NCI-H128 (cell line): ENCODE measurements at regions not wholly inside any gene's neighbourhood (a gene's known extent, or its start where the extent isn't known, plus 50 kb on each side); places are given as distances from the start of the nearest gene placed in this dataset.
"Not testable (repeated sequence)": the region's sequence is repeated elsewhere in the genome, so short reads cannot be mapped to it uniquely, and the experiment has no call there.

Source experiments
- DNase-seq: peaks from one replicate; lab custom pipeline; 2025; ENCODE audit not compliant: unreplicated experiment; lab: John Stamatoyannopoulos, UW

- not testable (repeated sequence) for DNase-seq
Observed at GRCh38 chr5:90073026-90073570, 336.5 kb downstream of the CETN3 start.

- DNase-seq, result no peak
Observed at GRCh38 chr5:90071656-90072055, 337.9 kb downstream of the CETN3 start.

GRCh38 chr5:90071066-90071465 is 338.5 kb downstream of the CETN3 start:
- no peak for DNase-seq

GRCh38 chr5:90066920-90067319 is 342.6 kb downstream of the CETN3 start:
- no peak for DNase-seq

GRCh38 chr5:90056911-90057705 is 352.4 kb downstream of the CETN3 start:
- no peak for DNase-seq

- no peak for DNase-seq
Observed at GRCh38 chr5:90055831-90056328, 353.7 kb downstream of the CETN3 start.

- no peak for DNase-seq
Observed at GRCh38 chr5:90054612-90055011, 354.9 kb downstream of the CETN3 start.

- no peak for DNase-seq
Observed at GRCh38 chr5:90051756-90052155, 357.8 kb downstream of the CETN3 start.

GRCh38 chr5:90050103-90050502 is 359.5 kb downstream of the CETN3 start:
- DNase-seq, result no peak

- DNase-seq, result no peak
Observed at GRCh38 chr5:90047113-90047512, 362.4 kb downstream of the CETN3 start.

- not testable (repeated sequence) for DNase-seq
Observed at GRCh38 chr5:90040082-90040481, 369.5 kb downstream of the CETN3 start.

- no peak for DNase-seq
Observed at GRCh38 chr5:90037646-90038045, 371.9 kb downstream of the CETN3 start.

- no peak for DNase-seq
Observed at GRCh38 chr5:90022711-90023053, 386.9 kb downstream of the CETN3 start.

GRCh38 chr5:90022002-90022710 is 387.4 kb downstream of the CETN3 start:
- no peak for DNase-seq

- DNase-seq, result no peak
Observed at GRCh38 chr5:90020575-90021538, 388.7 kb downstream of the CETN3 start.

GRCh38 chr5:90017239-90017638 is 392.3 kb downstream of the CETN3 start:
- DNase-seq, result no peak

GRCh38 chr5:90015584-90016018 is 394.0 kb downstream of the CETN3 start:
- DNase-seq, result no peak

GRCh38 chr5:90014420-90014819 is 395.1 kb downstream of the CETN3 start:
- no peak for DNase-seq

- DNase-seq, result no peak
Observed at GRCh38 chr5:90000351-90000750, 409.2 kb downstream of the CETN3 start.

GRCh38 chr5:89998519-89999305 is 410.8 kb downstream of the CETN3 start:
- no peak for DNase-seq
